Nephron (organoid): ENCODE measurements at regions not wholly inside any gene's neighbourhood (a gene's known extent, or its start where the extent isn't known, plus 50 kb on each side); places are given as distances from the start of the nearest gene placed in this dataset.

ENCODE experiments used
- H3K27ac Mint-ChIP-seq, 3 experiments: 2 replicates each; pipeline ENCODE4 v1.8.0; 2020; ENCODE audit warnings: mixed read lengths in 3 of 3, mild to moderate bottlenecking in 2 of 3, moderate library complexity in 1 of 3
- H3K27me3 Mint-ChIP-seq: 2 replicates; pipeline ENCODE4 v1.8.0; 2021; ENCODE audit warnings: low read depth, mild to moderate bottlenecking, moderate library complexity, mixed read lengths
- H3K36me3 Mint-ChIP-seq: 2 replicates; pipeline ENCODE4 v1.8.0; 2020; ENCODE audit warnings: low read depth, mixed read lengths
- H3K4me1 Mint-ChIP-seq: 2 replicates; pipeline ENCODE4 v1.8.0; 2020; ENCODE audit warnings: mixed read lengths
- H3K4me3 Mint-ChIP-seq, 3 experiments: 2 replicates each; pipeline ENCODE4 v1.8.0; 2020; ENCODE audit warnings: mild to moderate bottlenecking in 3 of 3, mixed read lengths in 3 of 3, moderate library complexity in 2 of 3
- H3K9me3 Mint-ChIP-seq: 2 replicates; pipeline ENCODE4 v1.8.0; 2020; ENCODE audit warnings: mixed read lengths
- TF ChIP-seq, protein P1 (sequence below), 3 experiments: fragments of 200-600 bp; sonication (generic); IDR thresholded peaks; one replicate each; pipeline ENCODE4 v1.5.0; 2021; ENCODE audit warnings: antibody characterized with exemption in 3 of 3; ENCODE audit not compliant: unreplicated experiment in 3 of 3

- H3K4me3 Mint-ChIP-seq: no peak overlapping the region
- no peaks in the 10 kb centered on the region for H3K36me3 Mint-ChIP-seq
- H3K27ac Mint-ChIP-seq: no peak overlapping the region
- H3K4me1 Mint-ChIP-seq: peaks cover 8% of the 10 kb centered on the region
- no peaks in the 10 kb centered on the region for H3K9me3 Mint-ChIP-seq
- TF ChIP-seq, protein P1, sequence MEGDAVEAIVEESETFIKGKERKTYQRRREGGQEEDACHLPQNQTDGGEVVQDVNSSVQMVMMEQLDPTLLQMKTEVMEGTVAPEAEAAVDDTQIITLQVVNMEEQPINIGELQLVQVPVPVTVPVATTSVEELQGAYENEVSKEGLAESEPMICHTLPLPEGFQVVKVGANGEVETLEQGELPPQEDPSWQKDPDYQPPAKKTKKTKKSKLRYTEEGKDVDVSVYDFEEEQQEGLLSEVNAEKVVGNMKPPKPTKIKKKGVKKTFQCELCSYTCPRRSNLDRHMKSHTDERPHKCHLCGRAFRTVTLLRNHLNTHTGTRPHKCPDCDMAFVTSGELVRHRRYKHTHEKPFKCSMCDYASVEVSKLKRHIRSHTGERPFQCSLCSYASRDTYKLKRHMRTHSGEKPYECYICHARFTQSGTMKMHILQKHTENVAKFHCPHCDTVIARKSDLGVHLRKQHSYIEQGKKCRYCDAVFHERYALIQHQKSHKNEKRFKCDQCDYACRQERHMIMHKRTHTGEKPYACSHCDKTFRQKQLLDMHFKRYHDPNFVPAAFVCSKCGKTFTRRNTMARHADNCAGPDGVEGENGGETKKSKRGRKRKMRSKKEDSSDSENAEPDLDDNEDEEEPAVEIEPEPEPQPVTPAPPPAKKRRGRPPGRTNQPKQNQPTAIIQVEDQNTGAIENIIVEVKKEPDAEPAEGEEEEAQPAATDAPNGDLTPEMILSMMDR (IDR thresholded peaks at IDR 0.05; ENCODE audit: unreplicated experiment in 3 of 3): no peak
- H3K27me3 Mint-ChIP-seq: peaks cover 56% of the 10 kb centered on the region
Observed at GRCh38 chr1:11388617-11389016, 90.3 kb upstream of the DISP3 start.

DNA sequence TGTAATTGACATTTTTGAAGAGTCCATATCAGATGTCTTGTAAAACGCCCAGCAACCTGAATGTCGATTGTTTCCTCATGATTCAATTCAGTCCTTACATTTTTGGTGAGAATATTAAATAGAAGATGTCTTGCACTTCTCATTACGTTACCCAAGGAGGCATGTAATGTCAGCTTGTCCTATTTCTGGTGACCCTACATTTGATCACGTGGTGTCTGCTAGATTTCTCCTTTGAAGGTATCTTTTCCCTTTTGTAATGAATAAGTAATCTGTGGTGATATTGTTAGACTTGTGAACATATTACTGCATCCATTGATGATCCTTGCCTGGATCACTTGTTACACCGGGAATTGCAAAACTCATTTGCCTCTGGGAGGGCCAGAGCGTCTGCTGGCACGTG is 87.6 kb upstream of the DISP3 start:
- TF ChIP-seq, protein P1 (IDR thresholded peaks at IDR 0.05; ENCODE audit: unreplicated experiment in 3 of 3): no peak
- H3K9me3 Mint-ChIP-seq: no peaks in the 10 kb centered on the region
- H3K36me3 Mint-ChIP-seq: no peaks in the 10 kb centered on the region
- no peak overlapping the region for H3K4me3 Mint-ChIP-seq
- peaks cover 50% of the 10 kb centered on the region for H3K27me3 Mint-ChIP-seq
- peaks cover 8% of the 10 kb centered on the region for H3K4me1 Mint-ChIP-seq
- no peak overlapping the region for H3K27ac Mint-ChIP-seq

DNA sequence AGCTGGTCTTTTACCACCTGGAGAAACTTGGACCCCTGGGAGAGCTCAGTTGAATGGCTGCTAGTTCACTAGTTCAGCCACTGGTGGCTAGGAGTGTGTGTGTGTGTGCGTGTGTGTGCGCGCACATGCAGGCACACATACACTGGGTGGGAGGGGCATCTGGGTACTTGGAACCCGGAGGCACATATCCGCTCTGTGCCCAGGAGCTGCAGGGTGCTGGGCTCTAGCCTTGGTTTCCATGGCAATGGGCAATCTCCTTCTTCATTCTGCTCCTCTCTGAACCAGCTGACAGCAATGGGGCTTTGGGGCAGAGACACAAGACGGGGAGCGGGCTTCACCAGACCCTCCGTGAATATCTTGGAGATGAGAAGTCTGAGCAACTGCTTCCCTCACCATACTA is 87.1 kb upstream of the DISP3 start:
- Mint-ChIP-seq H3K4me1 (peaks cover 8% of the 10 kb centered on the region), H3K27me3 (peaks cover 48% of the 10 kb centered on the region), H3K9me3 (no peaks in the 10 kb centered on the region), H3K36me3 (no peaks in the 10 kb centered on the region), H3K27ac (no peak overlapping the region), H3K4me3 (no peak overlapping the region)
- TF ChIP-seq, protein P1 (IDR thresholded peaks at IDR 0.05; ENCODE audit: unreplicated experiment in 3 of 3): no peak

- Mint-ChIP-seq H3K4me1 (peaks cover 6% of the 10 kb centered on the region), H3K9me3 (no peaks in the 10 kb centered on the region), H3K4me3 (no peak overlapping the region), H3K27ac (no peak overlapping the region), H3K36me3 (no peaks in the 10 kb centered on the region), H3K27me3 (peaks cover 31% of the 10 kb centered on the region)
- TF ChIP-seq, protein P1 (IDR thresholded peaks at IDR 0.05; ENCODE audit: unreplicated experiment in 3 of 3): no peak
Observed at GRCh38 chr1:11394592-11395245, 84.2 kb upstream of the DISP3 start.

DNA sequence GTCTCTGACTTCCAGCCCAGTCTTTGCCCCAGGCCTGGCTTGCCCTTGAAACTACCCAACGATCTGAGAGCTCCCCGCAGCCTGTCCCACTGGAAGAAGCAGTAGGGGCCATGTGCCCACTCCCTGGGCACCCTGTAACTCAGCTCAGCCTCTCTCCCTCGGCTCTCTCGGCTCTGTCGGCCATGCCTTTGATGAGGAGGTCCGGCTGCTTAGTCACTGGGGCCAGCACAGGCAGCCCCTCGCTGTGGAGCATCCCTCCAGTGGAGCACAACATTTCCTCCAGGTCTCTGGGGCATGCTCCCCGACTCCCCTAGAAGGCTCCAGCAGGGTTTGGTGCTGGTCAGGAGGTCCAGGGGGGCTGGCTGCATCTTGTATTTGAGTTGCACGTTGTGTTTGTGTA is 83.3 kb upstream of the DISP3 start:
- H3K4me1 Mint-ChIP-seq: peaks cover 6% of the 10 kb centered on the region
- H3K36me3 Mint-ChIP-seq: no peaks in the 10 kb centered on the region
- no peak overlapping the region for H3K4me3 Mint-ChIP-seq
- TF ChIP-seq, protein P1 (IDR thresholded peaks at IDR 0.05; ENCODE audit: unreplicated experiment in 3 of 3): no peak
- H3K27ac Mint-ChIP-seq: no peak overlapping the region
- H3K27me3 Mint-ChIP-seq: peaks cover 25% of the 10 kb centered on the region
- H3K9me3 Mint-ChIP-seq: no peaks in the 10 kb centered on the region
